NCI-H1105 treated with DMSO at 0.1 percent for 48 hours (cell line): ENCODE measurements at regions not wholly inside any gene's neighbourhood (a gene's known extent, or its start where the extent isn't known, plus 50 kb on each side); places are given as distances from the start of the nearest gene placed in this dataset.

Experiments
- DNase-seq: peaks from one replicate; lab custom pipeline; 2025; lab: John Stamatoyannopoulos, UW

- no peak for DNase-seq
These were observed 51.3 kb upstream of the EIF2S2 start for GRCh38 chr20:34163307-34163706.

DNA sequence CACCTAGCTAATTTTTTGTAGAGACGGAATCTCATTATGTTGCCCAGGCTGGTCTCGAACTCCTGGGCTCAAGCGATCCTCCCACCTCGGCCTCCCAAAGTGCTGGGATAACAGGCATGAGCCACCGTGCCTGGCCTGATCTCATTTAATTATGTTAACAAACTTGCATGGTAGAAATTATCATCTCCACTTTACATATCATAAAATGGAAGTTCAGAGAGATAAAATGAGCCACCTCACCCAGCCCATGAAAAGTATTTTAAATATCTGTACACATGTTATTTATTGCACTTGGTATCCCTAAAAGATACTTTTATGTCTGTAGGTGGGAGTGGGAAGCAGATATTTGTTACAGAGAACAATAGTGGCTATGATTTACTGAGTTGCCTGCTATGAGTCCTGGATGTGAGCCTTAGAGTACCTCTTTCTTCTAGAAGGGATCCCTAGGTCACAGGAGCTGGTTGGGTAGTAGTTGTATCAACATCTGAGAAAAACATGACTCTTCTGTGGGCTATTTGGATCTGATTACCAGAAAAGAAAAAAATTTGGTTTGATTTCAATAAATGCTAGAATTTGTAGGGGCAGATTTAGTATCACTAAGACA lies 52.4 kb upstream of the EIF2S2 start:
- no peak for DNase-seq

DNA sequence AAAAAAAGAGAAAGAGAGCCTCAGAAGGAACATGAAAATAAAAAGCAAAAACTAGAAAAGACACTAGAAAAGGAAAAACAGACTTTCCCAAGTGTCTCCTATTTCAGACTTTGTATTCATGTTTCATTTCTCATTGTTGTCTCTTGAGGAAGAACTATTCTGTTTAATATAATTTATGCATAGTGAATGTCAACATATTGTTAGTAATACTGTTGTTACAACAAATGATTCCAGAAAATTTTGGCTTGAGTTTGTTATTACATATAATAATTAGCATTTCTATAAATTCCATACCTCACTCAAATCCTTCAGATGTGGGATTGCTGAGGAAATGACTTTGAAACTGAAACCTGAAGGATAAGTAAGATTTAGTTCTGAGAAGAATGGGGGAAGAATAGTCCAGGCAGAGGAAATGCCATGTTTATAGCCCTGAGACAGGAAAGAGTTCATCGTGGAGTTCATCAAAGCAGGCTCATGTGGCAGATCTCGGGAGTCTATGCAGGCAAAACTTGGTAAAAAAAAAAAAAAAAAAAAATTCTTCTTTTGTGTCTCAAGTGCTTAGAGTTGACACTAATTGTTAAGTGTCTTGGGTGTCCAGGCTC lies 53.1 kb upstream of the EIF2S2 start:
- no peak for DNase-seq

DNA sequence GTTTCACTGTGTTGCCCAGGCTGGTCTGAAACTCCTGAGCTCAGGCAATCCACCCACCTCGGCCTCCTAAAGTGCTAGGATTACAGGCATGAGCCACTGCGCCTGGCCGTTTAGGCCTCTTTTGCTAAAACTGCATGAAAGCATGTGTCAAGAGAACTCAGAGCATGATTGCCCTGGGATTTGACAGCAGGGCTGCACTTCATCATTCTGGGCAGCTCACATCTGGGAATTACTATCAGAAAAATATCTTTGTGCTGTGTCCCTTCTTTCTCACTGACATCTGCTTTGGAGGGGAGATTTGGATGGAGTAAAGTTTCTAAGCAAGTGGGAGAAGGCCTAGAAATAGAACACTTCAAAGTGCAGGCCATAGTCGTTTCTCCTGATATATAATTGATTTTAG lies 59.6 kb upstream of the EIF2S2 start:
- DNase-seq = no peak

- no peak for DNase-seq
These were observed 60.9 kb upstream of the EIF2S2 start for GRCh38 chr20:34172926-34173325.

DNA sequence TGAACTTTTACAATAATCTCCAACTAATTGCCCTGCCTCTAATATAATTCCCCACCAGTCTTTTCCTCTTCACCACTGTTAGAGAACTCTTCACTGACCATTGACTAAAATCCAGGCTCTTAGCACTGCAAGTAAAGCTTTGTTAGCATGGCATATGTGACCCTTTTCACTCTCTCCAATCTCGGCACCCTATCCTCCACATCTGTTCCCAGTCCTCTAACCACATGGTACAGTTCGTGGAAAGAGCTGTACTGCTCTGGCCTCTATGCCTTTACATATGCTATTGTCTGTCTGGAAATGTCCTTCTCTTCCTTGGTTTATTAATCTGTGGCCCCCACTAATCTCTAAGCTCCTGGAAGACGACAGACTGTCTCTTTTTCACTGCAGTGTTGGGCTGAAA lies 63.0 kb upstream of the EIF2S2 start:
- no peak for DNase-seq

- no peak for DNase-seq
These were observed 63.8 kb upstream of the EIF2S2 start for GRCh38 chr20:34175879-34176278.

DNA sequence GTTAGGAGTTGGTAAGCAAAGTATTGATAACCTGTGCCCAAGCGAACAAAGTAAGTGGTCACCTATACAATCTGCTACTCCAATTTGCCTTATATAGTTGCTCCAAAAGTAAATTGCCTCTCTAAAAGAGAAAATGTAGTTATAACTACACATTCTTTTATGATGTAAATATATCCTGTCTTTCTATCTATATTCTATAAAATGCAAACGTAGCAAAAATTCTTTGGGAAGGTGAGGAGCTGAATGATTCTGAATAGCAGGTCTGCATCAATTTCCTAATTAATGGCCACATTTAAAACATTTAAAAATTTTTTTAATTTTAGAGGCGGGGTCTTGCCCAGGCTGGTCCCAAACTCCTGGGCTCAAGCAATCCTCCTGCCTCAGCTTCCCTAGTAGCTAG lies 64.2 kb upstream of the ASIP start:
- DNase-seq = no peak

- no peak for DNase-seq
These were observed 61.4 kb upstream of the ASIP start for GRCh38 chr20:34179637-34180360.

- DNase-seq = peak; percentile 22
These were observed 60.6 kb upstream of the ASIP start for GRCh38 chr20:34180460-34181120.

DNA sequence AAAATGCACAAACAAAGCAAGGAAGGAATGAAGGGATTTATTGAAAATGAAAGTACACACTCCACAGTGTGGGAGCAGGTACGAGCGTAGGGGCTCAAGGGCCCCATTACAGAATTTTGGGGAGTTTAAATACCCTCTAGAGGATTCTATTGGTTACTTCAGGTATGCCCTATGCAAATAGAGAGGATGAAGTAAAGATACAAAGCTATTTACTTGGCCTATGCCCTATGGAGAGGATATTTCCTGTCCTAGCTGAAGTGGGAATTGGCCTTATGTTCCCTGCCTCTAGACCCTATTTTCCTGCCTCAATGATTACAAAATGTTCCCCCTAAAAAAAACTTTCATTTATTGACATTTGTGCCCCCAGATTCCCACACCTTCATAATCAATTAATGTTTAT lies 59.7 kb upstream of the ASIP start:
- DNase-seq = no peak

DNA sequence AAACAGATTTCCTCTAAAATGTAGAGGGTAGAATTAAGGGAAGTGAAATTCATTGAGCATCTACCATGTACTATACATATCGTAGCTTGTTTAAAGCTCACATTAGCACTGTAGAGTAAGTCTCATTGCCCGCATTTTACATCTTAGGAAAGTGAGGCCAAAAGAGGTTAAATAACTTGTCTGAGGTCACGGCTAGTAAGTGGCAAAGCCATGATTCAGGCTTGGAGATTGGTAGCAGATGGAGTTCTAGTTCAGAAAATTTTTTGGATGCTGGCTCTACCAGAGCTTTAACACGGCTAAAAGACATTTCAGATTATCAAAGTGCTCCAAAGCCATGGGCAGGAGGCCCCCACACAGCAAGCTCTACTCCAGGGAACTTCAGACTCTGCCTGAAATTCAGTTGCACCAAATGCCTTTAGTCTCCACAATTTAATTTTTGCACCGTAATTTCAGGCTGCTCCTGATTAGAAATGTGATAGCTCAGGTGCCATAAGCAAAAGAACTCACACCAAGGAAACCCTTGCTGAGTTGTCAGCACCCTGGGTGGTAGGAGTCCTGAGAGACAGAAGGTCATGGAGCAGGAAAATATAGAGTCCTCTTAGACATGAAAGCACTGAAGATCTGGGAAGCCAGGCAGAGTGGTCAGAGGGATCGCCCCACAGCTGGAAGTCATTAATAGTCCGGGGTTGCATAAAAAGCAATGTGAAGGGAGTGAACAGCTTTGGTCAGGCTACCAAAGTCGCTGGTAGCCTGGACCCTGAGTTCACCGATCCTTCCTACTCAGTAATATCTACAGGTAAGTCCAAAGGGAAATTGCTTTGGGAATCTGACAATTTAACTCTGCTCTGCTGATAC lies 55.2 kb upstream of the ASIP start:
- DNase-seq = no peak

DNA sequence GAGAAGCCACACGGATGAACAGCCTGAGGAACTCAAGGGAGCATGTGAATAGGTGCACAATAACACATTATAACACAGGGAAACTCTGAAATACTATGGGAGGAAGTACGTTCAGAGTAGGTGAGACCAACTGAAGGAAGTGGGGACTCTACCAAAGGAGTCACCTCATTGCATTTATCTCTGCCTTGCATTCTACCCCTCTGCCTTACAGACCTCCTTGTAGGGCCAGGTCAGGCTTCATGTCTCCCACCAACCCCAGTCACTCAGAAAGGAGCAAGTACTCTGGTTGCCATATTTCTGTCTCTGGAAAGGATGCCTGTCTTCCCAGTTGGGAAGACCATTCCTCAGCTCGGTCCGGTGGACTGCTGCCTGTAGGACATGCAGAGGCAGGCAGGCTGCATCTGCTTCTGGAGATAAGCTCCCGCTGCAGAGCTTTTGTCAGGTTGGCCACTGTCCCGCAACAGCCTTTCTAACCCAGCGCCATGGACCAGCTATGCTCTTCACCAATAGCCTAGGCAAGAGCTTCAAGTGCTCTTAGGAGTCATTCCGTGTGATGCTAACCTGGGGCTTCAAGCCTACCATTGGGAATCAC lies 51.6 kb upstream of the ASIP start:
- DNase-seq = no peak

GRCh38 chr20:34190262-34190661 lies 51.0 kb upstream of the ASIP start:
- DNase-seq = no peak

GRCh38 chr20:34190679-34191090 lies 50.5 kb upstream of the ASIP start:
- DNase-seq = peak; percentile 72
